NCI-H526 treated with DMSO at 0.1 percent for 48 hours (cell line): ENCODE measurements at regions not wholly inside any gene's neighbourhood (a gene's known extent, or its start where the extent isn't known, plus 50 kb on each side); places are given as distances from the start of the nearest gene placed in this dataset.

Source experiments
- DNase-seq: peaks from one replicate; lab custom pipeline; 2025; lab: John Stamatoyannopoulos, UW

DNA sequence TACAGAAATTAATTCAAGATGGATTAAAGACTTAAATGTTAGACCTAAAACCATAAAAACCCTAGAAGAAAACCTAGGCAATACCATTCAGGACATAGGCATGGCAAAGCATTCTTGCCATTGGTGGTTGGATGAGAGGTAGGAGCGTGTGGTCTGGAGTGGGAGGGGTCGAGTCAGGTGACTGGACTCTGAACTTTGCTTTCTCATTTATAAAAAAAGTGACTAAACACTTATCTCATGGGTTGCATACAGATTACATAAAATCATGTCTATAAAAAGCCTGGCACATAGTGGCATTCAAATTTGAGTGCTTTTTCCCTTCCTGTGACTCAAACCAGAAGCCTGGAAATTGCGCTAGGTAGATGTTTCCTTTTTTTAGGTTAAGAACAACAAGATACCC lies 159.7 kb upstream of the SHISA6 start:
- no peak for DNase-seq

DNA sequence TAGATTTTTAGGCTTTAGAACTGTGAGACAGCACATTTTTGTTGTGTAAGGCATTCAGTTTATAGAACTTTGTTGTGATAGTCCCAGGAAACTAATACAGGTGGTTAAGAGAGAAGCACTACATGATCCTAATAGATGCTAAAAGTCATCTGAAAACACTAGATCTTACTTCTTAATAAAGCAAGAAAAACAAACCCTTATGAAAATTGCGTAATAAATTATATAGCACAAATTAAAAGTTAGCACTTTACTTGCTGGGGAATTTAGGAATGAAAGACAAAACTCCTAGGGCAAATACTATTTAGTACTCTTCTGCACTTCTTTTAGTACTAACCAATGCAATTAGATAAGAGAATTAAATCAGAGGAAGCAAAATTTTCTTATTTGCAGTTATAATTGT lies 163.3 kb upstream of the SHISA6 start:
- no peak for DNase-seq

DNA sequence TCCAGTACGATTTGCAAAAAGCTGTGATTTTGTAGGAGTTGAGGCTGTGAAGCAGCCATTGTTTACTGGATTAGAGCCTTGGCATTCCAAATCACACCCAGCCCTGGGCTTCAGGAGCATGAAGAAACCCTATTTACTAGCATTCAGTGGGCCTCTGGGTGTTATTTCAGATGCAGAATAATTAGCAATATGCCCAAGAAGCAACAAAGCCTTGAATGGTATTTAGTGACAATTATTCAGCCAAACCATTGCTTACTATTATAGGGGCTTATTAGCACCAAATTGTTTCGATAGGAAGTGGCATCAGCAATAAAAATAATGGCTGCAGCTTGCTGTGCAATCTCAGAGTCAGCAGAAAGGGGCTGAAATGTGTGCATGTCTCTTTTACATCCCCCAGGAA lies 166.6 kb upstream of the SHISA6 start:
- DNase-seq = no peak

DNA sequence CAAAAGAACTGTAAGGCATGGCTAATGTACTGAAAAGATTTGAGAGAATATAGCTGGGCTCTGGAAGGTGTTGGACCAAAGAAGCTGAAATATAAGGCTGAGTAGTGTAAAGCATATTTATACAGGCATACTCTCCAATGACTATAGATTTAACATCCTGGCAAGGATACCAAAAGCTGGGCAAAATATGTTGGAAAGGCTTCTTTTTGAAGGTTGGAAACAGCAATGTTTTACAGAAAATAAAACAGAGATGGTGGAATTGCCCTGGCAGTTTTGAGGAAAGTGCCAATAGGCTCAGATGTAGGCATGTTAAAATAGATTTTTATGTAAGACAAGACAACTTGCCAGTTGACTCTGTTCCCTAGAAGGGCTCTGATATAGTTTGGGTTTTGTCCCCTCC lies 184.1 kb upstream of the SHISA6 start:
- DNase-seq = no peak

DNA sequence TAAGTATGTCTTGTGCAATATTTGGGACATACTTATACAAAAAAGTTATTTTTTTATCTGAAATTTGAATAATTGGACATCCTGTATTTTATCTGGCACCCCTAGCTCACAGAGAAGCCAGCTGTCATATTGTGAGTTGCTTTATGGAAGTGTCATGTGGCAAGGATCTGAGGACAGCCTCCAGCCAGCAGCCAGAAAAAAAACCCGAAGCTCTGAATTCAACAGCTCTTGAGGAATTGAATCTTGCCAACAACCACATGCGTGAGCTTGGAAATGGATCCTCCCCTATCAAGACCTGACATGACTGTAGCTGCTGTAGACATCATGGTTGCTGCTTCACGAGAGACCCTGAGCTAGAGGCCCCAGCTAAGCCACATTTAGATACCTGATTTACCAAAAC lies 187.2 kb upstream of the SHISA6 start:
- DNase-seq = no peak

DNA sequence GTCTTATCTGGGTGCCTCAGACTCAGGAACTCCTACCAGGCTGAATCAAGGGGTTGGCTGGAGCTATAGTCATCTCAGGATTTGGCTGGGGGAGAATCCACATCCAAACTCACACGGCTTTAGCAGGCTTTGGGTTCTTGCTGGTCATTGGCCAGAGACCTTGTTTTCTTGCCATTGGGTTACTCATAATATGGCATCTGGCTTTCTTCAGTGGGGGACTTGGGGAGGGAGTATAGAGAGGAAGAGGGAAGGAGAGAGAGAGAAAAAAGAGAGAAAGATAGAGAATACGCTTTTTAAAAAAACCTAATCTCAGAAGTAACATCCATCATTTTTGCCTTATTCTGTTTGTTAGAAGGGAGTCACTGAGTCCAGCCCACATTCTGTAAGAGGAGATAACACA lies 191.5 kb upstream of the SHISA6 start:
- no peak for DNase-seq

DNA sequence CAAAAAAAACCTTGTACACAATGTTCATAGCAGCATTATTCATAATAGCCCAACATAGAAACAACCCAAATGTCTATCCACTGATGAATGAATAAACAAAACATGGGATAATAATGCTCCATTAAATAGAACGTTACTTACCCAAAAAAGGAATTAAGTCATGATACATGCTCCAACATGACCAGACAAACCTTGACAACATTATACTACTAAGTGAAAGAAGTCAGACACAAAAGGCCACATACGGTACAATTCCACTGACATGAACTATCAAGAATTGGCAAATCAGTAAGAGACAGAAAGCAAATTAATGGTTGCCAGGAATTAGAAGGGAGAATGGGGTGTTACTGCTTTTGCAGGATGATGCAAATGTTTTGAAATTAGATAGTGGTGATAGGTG lies 193.8 kb upstream of the SHISA6 start:
- DNase-seq = no peak

DNA sequence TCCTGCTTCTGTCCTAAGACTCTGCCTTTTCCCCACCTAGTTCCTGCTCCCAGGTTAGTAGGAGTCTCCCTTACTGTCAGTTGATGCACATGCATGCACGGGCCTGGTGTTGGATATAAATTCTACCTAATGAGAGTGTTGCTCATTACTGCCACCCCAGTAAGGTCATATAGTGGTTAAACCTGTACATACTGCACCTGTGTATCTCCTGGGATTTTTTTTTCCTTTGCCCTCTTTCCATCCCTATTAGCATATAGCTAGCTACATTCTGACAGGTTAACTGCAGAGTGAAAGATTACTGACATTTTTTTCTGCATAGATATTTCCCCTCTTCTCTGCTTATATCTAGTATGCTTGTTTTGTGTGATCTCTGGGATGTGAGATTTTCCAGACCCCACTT lies 201.5 kb upstream of the PIRT start:
- DNase-seq = no peak

DNA sequence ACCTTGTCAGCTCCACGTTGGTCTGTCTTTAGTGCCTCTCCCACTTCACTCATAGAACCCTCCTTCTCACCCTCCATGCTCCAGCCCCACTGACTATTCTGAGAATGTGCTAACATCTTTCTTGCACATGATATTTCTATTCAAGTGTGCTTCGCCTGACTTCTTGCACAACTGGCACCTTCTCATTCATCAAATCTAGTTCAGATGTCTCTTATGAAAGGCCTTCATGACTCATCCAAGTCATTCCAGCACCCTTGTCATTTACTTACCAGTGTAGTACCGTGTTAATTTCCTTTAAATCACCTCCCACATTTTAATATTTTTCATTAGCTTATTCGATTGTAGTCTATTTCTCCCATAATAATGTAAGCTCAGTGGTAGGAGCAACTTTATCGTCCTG lies 197.8 kb upstream of the PIRT start:
- no peak for DNase-seq

DNA sequence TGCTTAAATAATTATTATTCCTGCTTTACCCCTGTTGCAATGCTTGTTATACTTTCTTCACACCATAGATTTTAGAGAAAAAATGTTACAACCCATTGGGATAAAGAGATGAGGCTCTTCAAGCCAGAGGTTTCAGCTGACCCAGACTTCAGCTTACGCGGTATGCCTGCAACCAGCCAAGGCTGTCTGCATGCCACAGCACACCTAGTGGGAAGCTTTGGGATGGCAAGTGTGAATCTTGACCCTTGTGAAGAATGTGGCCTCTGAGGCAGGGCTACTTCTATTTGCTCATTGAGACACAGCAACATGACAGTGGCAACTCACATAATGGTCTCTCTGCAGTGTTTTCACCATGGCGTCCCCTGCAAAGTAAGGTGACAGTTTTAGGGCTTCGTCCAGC lies 193.9 kb upstream of the PIRT start:
- no peak for DNase-seq

DNA sequence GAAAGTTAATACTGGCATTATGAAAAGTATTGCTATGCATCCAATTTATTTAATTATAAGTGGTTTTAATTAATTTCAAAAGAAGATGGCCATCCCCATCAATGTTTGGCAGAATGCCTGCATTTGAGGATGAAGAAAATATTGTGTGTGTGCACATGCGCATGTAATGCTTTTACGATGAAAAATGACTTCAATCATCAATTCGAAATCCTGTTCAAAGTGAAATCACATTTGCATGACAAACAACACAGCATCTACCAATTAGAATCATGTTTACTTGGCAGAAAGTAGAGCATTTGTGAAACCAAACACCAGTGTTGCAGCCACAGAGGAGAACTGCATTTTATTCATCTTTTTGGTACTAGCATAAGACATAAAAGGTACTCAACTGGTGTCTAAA lies 191.9 kb upstream of the PIRT start:
- DNase-seq = no peak

DNA sequence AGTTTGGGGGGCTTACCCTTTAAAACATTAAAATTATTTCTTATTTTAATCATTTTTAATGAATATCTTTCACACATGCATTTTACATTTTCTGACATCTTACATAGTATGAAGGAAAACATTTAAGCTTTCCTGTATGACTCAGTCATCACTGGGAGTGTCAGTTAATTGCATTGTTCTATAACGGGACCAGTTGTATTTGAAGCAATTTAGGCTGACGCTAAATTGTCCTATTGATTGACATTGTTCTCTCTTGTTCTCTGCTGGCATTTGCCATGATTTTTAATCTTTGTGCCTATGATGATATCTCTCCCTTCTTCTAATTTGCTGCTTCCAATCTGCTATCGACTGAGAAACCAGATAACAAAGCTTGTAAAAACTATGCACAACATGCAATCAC lies 190.5 kb upstream of the PIRT start:
- no peak for DNase-seq

DNA sequence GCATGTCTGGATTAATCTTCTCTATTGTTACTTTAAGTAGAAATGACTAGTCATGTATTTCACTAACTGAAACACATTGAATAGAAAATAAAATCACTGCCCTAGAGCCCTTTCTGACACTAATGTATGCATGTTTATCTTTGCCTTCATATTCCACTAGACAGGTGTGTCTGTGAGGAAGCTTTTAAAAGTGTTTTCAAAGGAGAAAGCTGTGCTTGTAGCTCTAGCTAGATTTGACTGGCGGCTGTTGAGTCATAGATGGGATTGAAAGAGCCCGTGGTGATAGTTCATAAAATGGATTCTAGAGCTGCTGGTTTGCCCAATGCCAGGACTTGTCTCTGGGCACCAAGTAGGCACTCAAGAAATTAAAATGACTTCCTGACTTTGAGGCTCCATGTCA lies 189.0 kb upstream of the PIRT start:
- no peak for DNase-seq

DNA sequence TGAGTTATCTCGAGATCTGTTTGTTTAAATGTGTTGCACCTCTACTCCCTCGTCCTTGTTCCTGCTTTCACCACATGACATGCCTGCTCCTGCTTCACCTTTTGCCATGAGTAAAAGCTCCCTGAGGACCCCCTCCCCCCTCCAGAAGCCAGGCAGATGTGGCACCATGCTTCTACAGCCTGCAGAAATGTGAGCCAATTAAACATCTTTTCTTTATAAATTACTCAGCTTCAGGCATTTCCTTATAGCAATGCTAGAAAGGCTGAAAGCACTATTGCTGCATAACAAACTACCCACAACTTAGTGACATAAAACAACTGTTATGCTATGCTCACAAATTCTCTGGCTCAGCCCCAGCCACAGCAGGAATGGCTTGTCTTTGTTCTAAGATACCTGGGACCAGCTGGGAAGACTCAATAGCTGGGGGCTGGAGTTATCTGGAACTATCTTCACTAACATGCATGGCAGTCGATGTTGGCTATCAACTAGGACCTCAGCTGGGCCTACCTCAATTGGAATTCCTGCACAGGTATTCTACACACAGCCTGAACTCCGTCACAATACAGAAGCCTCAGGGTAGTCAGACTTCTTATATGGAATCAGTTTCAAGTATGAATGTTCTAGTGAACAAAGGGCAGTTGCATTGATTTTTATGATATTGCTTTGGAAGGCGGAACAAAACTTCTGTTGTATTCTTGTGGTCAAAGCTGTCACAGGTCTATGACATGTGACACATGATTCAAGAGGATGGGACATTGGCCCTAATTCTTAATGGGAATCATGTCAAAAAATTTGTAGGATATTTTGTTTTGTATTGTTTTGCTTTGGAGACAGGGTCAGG lies 186.0 kb upstream of the PIRT start:
- DNase-seq = no peak

DNA sequence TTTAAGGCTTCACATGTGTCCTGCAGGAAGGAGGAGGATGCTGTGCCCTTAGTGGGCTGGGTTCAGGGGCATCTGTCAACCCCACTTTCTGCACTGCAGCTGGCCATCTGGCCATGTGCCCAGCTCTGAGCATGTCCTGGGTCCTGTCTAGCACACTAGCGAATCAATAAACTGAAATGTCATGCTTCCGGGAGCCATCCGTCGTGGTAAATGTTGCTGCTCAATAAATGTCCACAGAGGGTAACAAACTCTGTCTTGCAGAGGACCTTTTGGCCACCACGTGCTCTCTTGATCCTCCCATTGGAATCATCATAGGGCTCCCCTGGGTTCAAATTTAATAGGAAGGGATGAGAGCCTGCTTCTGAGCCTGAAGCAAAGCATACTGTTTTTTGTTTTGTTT lies 168.6 kb upstream of the PIRT start:
- no peak for DNase-seq

DNA sequence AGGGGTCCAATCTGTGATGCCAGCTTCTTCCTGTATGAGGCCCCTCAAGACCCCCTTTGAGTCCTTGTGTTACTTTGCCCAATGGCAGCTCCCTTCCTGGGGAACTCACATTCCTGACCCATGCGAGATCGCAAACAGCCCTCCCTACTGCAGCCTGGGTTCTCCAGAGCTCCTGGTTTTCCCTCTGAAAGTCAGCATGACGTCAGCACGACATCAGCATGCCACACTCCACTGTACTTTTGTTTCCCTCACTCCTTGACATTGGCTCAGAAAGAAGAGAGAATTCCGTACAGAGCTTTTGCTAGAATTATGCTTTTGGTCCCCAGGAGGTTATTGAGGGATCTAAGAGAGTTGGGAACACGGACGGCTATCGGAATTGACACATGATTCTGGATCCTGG lies 168.1 kb upstream of the PIRT start:
- DNase-seq = no peak

DNA sequence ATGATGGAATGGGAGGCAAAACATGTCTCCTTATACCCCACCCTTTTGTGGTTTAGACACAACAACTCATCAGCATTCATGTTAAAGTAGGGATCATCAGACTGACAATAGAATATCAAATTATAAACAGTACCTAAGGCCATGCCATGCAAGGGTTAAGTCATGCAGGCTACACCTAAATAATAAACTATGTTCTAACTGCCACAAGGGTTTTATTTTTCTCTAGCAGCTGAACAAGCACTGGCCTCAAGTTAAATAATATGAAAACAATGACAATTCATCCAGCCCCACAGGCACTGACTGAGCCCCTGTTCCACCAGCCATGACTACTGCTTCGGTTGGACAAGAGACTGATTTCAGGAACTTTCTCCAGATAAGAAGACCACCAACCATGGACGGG lies 164.5 kb upstream of the PIRT start:
- no peak for DNase-seq

DNA sequence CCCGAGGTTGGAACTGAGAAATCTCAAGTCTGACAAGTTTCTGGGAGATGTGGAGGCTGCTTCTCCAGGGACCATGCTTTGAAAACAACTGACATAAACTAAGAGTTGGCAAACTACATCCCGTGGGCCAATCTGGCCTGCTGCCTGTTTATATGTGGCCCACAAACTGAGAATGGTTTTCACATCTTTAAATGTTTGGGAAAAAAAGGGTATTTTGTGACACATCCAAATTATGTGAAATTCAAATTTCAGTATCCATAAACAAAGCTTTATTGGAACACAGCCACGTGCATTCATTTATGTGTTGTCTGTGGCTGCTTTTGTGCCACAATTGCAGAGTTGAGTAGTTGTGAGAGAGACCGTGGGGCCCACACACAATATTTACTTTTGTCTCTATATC lies 163.8 kb upstream of the PIRT start:
- no peak for DNase-seq

DNA sequence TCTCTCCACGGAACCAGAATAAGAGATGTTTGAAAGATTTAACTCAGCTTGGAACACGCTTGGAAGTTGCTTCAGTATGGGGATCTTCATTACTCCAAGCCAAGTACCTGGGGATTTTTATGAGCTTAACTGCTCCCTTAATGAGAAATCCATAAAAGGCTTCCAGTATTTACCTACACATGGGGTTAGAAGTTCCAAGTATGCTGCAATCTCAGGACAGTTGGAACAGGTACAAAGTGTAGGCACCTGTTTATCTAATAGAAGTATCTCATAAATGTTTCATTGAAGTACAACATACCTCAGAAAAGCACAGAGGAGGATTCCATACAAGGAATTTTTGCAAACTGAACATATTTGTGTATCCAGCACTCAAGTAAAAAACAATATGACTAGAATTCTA lies 161.6 kb upstream of the PIRT start:
- no peak for DNase-seq

DNA sequence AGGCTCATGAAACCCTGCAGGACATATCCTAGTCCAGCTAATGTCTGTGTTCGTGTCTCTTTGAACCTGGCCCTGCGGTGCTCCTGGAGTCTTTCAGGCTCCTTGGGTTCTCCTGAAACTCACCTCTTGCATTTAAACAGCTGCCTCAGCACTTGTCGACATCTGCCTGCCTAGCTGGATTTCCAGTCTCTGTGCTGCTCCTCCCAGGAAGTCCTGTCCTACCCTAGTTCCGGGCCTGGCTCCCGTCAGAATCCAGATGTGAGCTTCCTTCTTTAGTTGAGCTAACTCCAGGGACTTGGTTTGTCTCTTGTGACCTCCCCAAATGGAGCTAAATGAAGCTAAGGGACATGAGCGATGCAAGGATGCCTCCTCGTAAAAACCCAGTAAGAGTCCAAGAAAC lies 155.2 kb upstream of the PIRT start:
- no peak for DNase-seq

DNA sequence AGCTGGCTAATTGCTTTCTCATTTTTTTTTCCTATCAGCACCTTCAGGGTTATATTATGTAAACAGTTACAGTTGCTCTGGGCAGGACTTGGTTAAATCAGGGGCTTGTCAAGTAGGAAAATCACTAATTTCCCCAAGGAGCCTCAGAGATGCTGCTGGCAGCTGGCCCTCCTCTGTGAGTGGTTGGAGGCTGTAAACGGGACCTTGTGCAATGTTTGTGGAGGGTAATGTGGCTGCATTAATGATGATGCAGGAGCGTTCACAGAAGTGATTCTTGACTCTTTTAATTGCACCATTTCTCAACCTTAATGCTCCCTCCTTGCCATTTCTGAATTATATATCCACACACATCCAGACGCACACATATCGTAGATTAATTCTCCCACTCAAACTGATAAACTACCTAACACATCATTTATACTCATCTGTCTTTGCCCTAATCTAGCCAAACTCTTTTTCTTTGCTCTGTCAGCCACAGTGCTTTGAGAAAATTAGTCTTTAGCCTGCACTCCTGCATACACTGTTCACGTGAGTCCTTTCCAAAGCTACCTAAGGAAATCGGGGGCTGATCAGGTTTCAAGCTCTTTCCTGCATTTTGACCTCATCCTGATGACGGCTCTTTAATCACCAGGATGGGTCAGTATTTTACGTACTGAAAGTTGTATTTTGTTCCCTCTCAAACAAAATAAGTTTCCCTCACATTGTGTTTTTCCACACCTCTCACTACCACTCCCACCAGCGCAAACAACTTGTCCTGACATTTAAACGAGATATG lies 154.4 kb upstream of the PIRT start:
- DNase-seq = no peak

DNA sequence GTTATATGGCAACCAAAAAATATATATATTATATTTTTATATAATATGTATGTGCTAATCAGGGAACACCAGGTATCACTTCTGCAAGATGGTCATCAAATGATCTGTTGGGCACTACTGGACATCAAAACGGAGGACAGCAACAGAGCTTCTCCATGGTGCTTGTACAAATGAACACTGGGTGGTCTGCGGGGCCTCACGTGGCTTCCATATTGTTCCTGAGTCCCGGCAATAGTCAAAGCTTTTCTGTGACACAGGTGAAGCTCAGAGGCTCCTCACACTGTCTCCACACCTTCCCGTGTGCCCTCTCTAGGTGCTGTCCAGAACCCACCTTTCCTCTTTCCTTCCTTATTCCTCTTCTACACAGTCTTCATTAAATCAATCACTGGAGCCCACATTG lies 149.9 kb upstream of the PIRT start:
- no peak for DNase-seq

DNA sequence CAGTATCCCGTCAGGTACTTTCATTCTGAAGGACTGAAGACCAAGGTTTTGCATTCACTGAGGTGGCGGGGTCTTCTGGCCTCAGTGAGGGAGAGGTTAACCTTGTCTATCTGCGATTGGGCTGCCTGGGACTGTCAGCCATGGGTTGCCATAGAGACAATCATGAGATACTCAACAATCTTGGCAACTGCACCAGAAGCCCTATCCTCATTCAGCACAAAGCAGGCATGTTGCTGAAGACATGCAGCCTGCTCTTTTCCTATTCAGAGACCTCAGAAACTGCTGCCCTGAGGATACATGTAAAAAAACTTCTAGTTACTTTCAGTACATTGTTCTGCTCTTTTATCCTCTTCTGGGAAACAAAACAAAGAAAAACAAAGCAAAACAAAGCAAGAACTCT lies 146.3 kb upstream of the PIRT start:
- DNase-seq = no peak

DNA sequence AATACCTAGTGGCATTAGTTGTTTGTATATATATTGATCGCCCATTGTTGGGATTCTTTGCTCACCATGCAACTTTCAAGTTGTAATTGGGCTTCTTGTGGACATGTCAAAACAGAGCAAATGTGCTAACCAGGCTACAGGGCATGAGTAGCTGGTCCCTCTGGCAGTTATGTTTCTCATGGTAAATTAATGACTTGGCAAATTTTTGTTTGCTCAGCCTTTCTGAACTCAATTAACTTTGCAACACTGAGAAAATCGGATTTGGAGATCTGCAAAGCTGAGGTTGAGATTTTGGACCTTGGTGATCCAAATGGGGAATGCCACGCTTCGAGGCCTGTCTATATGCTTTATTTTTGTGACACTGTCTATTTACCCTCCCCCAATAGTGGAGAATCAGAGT lies 138.5 kb upstream of the PIRT start:
- no peak for DNase-seq
